ENCODE measurements at regions not wholly inside any gene's neighbourhood (a gene's known extent, or its start where the extent isn't known, plus 50 kb on each side); places are given as distances from the start of the nearest gene placed in this dataset.
"Not testable (repeated sequence)": the region's sequence is repeated elsewhere in the genome, so short reads cannot be mapped to it uniquely, and the experiment has no call there.

GRCh38 chr2:53334610-53335009 lies 433.0 kb upstream of the CHAC2 start:
- H3K4me1 ChIP-seq = no peaks in the 10 kb centered on the region
- DNase-seq = no peak
- H3K4me3 ChIP-seq = no peak overlapping the region
- intact Hi-C loops (cut with DNase I; ENCODE audit: low total_unique reads) = no loop called here
- H3K27me3 ChIP-seq = no peaks in the 10 kb centered on the region
- H3K36me3 ChIP-seq = no peaks in the 10 kb centered on the region
- H3K27ac ChIP-seq = no peak overlapping the region
- no peak for TF ChIP-seq CTCF (IDR thresholded peaks at IDR 0.05)
- H3K9me3 ChIP-seq = no peaks in the 10 kb centered on the region

- no peak for DNase-seq
- Histone ChIP-seq H3K36me3 (no peaks in the 10 kb centered on the region), H3K9me3 (no peaks in the 10 kb centered on the region), H3K4me3 (no peak overlapping the region), H3K4me1 (no peaks in the 10 kb centered on the region), H3K27ac (no peak overlapping the region), H3K27me3 (no peaks in the 10 kb centered on the region)
- intact Hi-C loops (cut with DNase I; ENCODE audit: low total_unique reads) = no loop called here
- no peak for TF ChIP-seq CTCF (IDR thresholded peaks at IDR 0.05)
Observed at GRCh38 chr2:53331667-53332066, 435.9 kb upstream of the CHAC2 start.

GRCh38 chr2:53317861-53318260 lies 449.7 kb upstream of the CHAC2 start:
- intact Hi-C loops (cut with DNase I; ENCODE audit: low total_unique reads) = no loop called here
- H3K27ac ChIP-seq = no peak overlapping the region
- DNase-seq = no peak
- H3K9me3 ChIP-seq = no peaks in the 10 kb centered on the region
- TF ChIP-seq CTCF (IDR thresholded peaks at IDR 0.05) = no peak
- no peaks in the 10 kb centered on the region for H3K36me3 ChIP-seq
- H3K4me1 ChIP-seq = no peaks in the 10 kb centered on the region
- H3K27me3 ChIP-seq = no peaks in the 10 kb centered on the region
- no peak overlapping the region for H3K4me3 ChIP-seq

- no peak for TF ChIP-seq CTCF (IDR thresholded peaks at IDR 0.05)
- intact Hi-C loops (cut with DNase I; ENCODE audit: low total_unique reads) = no loop called here
- no peaks in the 10 kb centered on the region for H3K27me3 ChIP-seq
- H3K9me3 ChIP-seq = no peaks in the 10 kb centered on the region
- H3K4me3 ChIP-seq = no peak overlapping the region
- no peaks in the 10 kb centered on the region for H3K36me3 ChIP-seq
- H3K27ac ChIP-seq = no peak overlapping the region
- no peaks in the 10 kb centered on the region for H3K4me1 ChIP-seq
- DNase-seq = no peak
Observed at GRCh38 chr2:53315149-53315548, 452.5 kb upstream of the CHAC2 start.

GRCh38 chr2:53314718-53315117 lies 452.9 kb upstream of the CHAC2 start:
- intact Hi-C loops (cut with DNase I; ENCODE audit: low total_unique reads) = no loop called here
- no peak overlapping the region for H3K27ac ChIP-seq
- H3K9me3 ChIP-seq = no peaks in the 10 kb centered on the region
- no peaks in the 10 kb centered on the region for H3K27me3 ChIP-seq
- no peaks in the 10 kb centered on the region for H3K36me3 ChIP-seq
- TF ChIP-seq CTCF (IDR thresholded peaks at IDR 0.05) = no peak
- H3K4me1 ChIP-seq = no peaks in the 10 kb centered on the region
- no peak for DNase-seq
- no peak overlapping the region for H3K4me3 ChIP-seq

GRCh38 chr2:53313644-53314043 lies 454.0 kb upstream of the CHAC2 start:
- H3K36me3 ChIP-seq; DNase-seq; H3K4me3 ChIP-seq; H3K27me3 ChIP-seq; H3K27ac ChIP-seq; H3K4me1 ChIP-seq; H3K9me3 ChIP-seq; intact Hi-C loops (cut with DNase I; ENCODE audit: low total_unique reads): not testable (repeated sequence)
